ENCODE measurements at regions not wholly inside any gene's neighbourhood (a gene's known extent, or its start where the extent isn't known, plus 50 kb on each side); places are given as distances from the start of the nearest gene placed in this dataset.

GRCh38 chr10:36358736-36359135 is 716.6 kb upstream of the FZD8 start:
- ATAC-seq, result no peak
- DNase-seq, result no peak
- intact Hi-C loops (cut with DNase I, micrococcal nuclease), result no loop called here

GRCh38 chr10:36354633-36355032 is 712.5 kb upstream of the FZD8 start:
- intact Hi-C loops (cut with DNase I, micrococcal nuclease), result no loop called here
- no peak for TF ChIP-seq CTCF (IDR thresholded peaks at IDR 0.05)
- ATAC-seq (no peak), DNase-seq (no peak)
- Histone ChIP-seq H3K4me3 (no peak overlapping the region), H3K4me1 (ENCODE audit: low read depth) (no peaks in the 10 kb centered on the region), H3K9me3 (peaks cover 42% of the 10 kb centered on the region), H3K36me3 (ENCODE audit: low read depth) (no peaks in the 10 kb centered on the region)

More at GRCh38 chr10:36358736-36359135, 716.6 kb upstream of the FZD8 start:
- peaks cover 28% of the 10 kb centered on the region for H3K9me3 ChIP-seq
- no peaks in the 10 kb centered on the region for H3K4me1 ChIP-seq (ENCODE audit: low read depth)
- H3K4me3 ChIP-seq, result no peak overlapping the region
- no peak for TF ChIP-seq CTCF (IDR thresholded peaks at IDR 0.05)
- H3K36me3 ChIP-seq (ENCODE audit: low read depth), result no peaks in the 10 kb centered on the region

GRCh38 chr10:36351159-36351558 is 709.1 kb upstream of the FZD8 start:
- Histone ChIP-seq H3K9me3 (peaks cover 54% of the 10 kb centered on the region), H3K4me1 (ENCODE audit: low read depth) (no peaks in the 10 kb centered on the region), H3K4me3 (no peak overlapping the region), H3K36me3 (ENCODE audit: low read depth) (no peaks in the 10 kb centered on the region)
- no peak for DNase-seq
- no peak for ATAC-seq
- TF ChIP-seq CTCF (IDR thresholded peaks at IDR 0.05), result no peak
- intact Hi-C loops (cut with DNase I, micrococcal nuclease), result no loop called here

- no peak for TF ChIP-seq CTCF (IDR thresholded peaks at IDR 0.05)
- Histone ChIP-seq H3K4me1 (ENCODE audit: low read depth) (no peaks in the 10 kb centered on the region), H3K36me3 (ENCODE audit: low read depth) (no peaks in the 10 kb centered on the region), H3K4me3 (no peak overlapping the region), H3K9me3 (peaks cover 44% of the 10 kb centered on the region)
- intact Hi-C loops (cut with DNase I, micrococcal nuclease), result no loop called here
- DNase-seq, result no peak
- no peak for ATAC-seq
These were observed 707.5 kb upstream of the FZD8 start for GRCh38 chr10:36349445-36350078.

- Histone ChIP-seq H3K9me3 (peaks cover 34% of the 10 kb centered on the region), H3K4me3 (no peak overlapping the region), H3K36me3 (ENCODE audit: low read depth) (no peaks in the 10 kb centered on the region), H3K4me1 (ENCODE audit: low read depth) (no peaks in the 10 kb centered on the region)
- DNase-seq (no peak), ATAC-seq (no peak)
- intact Hi-C loops (cut with DNase I, micrococcal nuclease), result no loop called here
- no peak for TF ChIP-seq CTCF (IDR thresholded peaks at IDR 0.05)
These were observed 703.7 kb upstream of the FZD8 start for GRCh38 chr10:36345807-36346206.

- no peak for TF ChIP-seq CTCF (IDR thresholded peaks at IDR 0.05)
- no peak for DNase-seq
- Histone ChIP-seq H3K9me3 (peaks cover 32% of the 10 kb centered on the region), H3K4me1 (ENCODE audit: low read depth) (no peaks in the 10 kb centered on the region), H3K36me3 (ENCODE audit: low read depth) (no peaks in the 10 kb centered on the region), H3K4me3 (no peak overlapping the region)
- intact Hi-C loops (cut with DNase I, micrococcal nuclease), result no loop called here
- no peak for ATAC-seq
These were observed 703.1 kb upstream of the FZD8 start for GRCh38 chr10:36345175-36345533.
